Activated B cell treated with CpG ODN at 0.5 μM for 24 hours (primary cell): ENCODE measurements at regions not wholly inside any gene's neighbourhood (a gene's known extent, or its start where the extent isn't known, plus 50 kb on each side); places are given as distances from the start of the nearest gene placed in this dataset.
"Not testable (repeated sequence)": the region's sequence is repeated elsewhere in the genome, so short reads cannot be mapped to it uniquely, and the experiment has no call there.

Experiments
- ATAC-seq: fragments of 200-7000 bp; cut with Tn5 transposase; one replicate; pipeline ENCODE4 v1.10.0; 2021; ENCODE audit warnings: low read depth, mild to moderate bottlenecking, moderate library complexity
- CTCF ChIA-PET: fragments of 350-600 bp; sonication (Branson Sonifier 250); formaldehyde crosslinking; loops from one replicate; lab custom pipeline; 2021; ENCODE audit warnings: antibody characterized with exemption; lab: Charles Lee
- POLR2A ChIA-PET: fragments of 350-600 bp; sonication (Branson Sonifier 250); formaldehyde crosslinking; loops from one replicate; lab custom pipeline; 2021; ENCODE audit warnings: antibody characterized with exemption; lab: Charles Lee
- DNase-seq: peaks from one replicate; pipeline ENCODE4 v3.0.0; 2022
- H3K27ac Mint-ChIP-seq: one replicate; pipeline ENCODE4 v1.8.0; 2020; ENCODE audit warnings: mixed read lengths
- H3K27me3 Mint-ChIP-seq: one replicate; pipeline ENCODE4 v1.8.0; 2021; ENCODE audit warnings: mixed read lengths
- H3K36me3 Mint-ChIP-seq: one replicate; pipeline ENCODE4 v1.8.0; 2021; ENCODE audit warnings: low read depth, mixed read lengths
- H3K4me1 Mint-ChIP-seq: one replicate; pipeline ENCODE4 v1.8.0; 2021; ENCODE audit warnings: mixed read lengths
- H3K4me3 Mint-ChIP-seq: one replicate; pipeline ENCODE4 v1.8.0; 2020; ENCODE audit warnings: mild to moderate bottlenecking, mixed read lengths
- H3K9me3 Mint-ChIP-seq: one replicate; pipeline ENCODE4 v1.8.0; 2020; ENCODE audit warnings: mixed read lengths
- intact Hi-C: fragments of 100-400 bp; cut with micrococcal nuclease; formaldehyde crosslinking; loops from one replicate; pipeline ENCODE4 v1.15.1; 2024
- TF ChIP-seq, protein P1 (sequence below): fragments of 200-600 bp; IDR thresholded peaks from one replicate; pipeline ENCODE4 v1.8.0; 2022; ENCODE audit warnings: antibody characterized with exemption, mild to moderate bottlenecking

DNA sequence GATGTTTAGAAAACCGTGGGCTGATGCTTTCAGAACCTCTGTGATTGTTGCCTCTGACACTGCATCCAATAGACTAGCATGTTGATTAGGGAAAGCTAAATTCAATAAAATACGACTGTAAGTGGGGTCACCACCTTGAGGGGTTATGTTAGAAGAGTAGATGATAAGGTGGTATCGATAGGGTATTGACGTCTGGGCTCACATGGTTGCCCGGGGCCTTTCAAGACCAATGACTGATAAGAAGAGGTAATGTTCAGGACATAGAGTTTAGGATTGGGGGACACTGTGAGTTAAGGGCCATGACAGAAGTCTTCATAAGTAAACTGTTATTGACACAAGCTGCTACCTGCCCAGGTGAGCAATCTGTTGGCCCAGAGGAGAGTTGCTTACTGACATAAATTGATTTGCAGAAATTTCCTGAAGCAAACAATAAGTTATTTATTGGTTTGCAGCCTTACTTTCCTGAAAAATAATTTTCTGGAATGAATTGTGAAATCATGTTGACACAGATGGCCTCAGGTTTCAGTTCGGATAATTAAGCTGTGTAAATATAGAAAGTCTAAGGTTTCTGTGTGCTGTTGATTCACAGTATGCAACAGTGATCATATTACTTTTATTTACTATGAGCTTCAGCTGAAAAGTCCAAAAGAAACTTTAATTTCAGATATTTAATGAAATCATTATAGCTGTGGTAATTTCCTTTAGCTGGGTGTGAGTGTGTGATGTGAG lies 289.9 kb upstream of the PRSS16 start:
- peak overlapping the region; percentile 24 for H3K27ac Mint-ChIP-seq
- intact Hi-C loops: loop anchor here (10.0 kb wide), 1 partner anchor 937 kb away; a partner anchor contains a TSS
- H3K4me1 Mint-ChIP-seq, DNase-seq, ATAC-seq, CTCF ChIA-PET, POLR2A ChIA-PET, H3K9me3 Mint-ChIP-seq, H3K27me3 Mint-ChIP-seq, H3K36me3 Mint-ChIP-seq: not testable (repeated sequence)
- H3K4me3 Mint-ChIP-seq: peak overlapping the region; percentile 63

DNA sequence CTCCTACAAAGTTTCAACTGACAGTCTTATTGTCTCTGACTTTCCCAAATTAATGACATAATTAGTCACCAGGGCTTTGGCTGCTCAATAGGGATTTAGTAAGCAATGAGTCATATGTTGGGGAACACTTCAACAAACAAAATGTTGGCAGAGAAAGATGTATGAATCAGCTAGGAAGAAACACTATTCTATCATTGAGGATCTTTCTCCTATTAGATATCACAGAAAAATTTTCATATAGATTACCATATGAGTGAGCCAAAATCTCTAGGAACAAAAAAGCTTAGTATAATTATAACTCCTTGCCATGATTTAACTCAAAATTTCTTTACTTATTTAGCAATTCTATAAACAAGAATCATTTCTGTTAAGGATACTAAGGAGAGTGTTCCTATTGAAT lies 286.3 kb upstream of the PRSS16 start:
- H3K27ac Mint-ChIP-seq, H3K4me1 Mint-ChIP-seq, DNase-seq, CTCF ChIA-PET, ATAC-seq, H3K36me3 Mint-ChIP-seq, H3K9me3 Mint-ChIP-seq, intact Hi-C loops, H3K4me3 Mint-ChIP-seq, POLR2A ChIA-PET, H3K27me3 Mint-ChIP-seq: not testable (repeated sequence)

- Mint-ChIP-seq H3K27me3 (peaks cover 4% of the 10 kb centered on the region), H3K4me3 (no peak overlapping the region), H3K4me1 (no peaks in the 10 kb centered on the region), H3K9me3 (no peaks in the 10 kb centered on the region), H3K27ac (no peak overlapping the region), H3K36me3 (no peaks in the 10 kb centered on the region)
- intact Hi-C loops: no loop called here
- TF ChIP-seq, protein P1, sequence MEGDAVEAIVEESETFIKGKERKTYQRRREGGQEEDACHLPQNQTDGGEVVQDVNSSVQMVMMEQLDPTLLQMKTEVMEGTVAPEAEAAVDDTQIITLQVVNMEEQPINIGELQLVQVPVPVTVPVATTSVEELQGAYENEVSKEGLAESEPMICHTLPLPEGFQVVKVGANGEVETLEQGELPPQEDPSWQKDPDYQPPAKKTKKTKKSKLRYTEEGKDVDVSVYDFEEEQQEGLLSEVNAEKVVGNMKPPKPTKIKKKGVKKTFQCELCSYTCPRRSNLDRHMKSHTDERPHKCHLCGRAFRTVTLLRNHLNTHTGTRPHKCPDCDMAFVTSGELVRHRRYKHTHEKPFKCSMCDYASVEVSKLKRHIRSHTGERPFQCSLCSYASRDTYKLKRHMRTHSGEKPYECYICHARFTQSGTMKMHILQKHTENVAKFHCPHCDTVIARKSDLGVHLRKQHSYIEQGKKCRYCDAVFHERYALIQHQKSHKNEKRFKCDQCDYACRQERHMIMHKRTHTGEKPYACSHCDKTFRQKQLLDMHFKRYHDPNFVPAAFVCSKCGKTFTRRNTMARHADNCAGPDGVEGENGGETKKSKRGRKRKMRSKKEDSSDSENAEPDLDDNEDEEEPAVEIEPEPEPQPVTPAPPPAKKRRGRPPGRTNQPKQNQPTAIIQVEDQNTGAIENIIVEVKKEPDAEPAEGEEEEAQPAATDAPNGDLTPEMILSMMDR: no peak
- ChIA-PET POLR2A (no interaction called here), CTCF (no interaction called here)
- ATAC-seq (no peak), DNase-seq (no peak)
Measured at GRCh38 chr6:27002447-27002846, 245.1 kb upstream of the PRSS16 start.

DNA sequence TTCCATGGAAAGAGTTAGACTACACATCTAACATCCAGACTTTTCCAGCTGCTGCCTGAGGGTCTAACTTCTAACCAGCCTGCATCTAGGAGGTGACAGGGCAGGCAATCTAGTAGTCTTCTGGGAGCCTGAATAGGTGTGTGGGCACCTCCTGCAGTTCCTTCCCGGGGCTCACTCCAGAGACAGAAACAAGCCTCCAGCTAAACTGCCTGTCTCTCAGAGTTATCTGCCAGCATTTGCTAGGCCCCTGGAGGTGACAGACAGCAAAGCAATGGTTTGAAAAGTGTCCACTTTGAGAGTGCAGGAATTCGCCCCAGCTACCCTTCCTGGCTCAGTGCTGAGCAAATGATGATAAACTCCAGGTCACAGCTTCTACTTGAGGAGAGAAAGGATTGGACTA lies 240.5 kb upstream of the PRSS16 start:
- peaks cover 20% of the 10 kb centered on the region for H3K27me3 Mint-ChIP-seq

DNA sequence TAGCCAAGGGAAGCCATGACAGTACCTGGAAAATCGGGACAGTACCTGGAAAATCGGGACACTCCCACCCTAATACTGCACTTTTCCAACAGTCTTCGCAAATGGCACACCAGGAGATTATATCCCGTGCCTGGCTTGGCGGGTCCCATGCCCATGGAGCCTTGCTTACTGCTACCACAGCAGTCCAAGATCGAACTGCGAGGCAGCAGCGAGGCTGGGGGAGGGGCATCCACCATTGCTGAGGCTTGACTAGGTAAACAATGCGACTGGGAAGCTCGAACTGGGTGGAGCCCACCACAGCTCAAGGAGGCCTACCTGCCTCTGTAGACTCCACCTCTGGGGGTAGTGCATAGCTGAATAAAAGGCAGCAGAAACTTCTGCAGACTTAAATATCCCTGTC lies 238.9 kb upstream of the PRSS16 start:
- CTCF ChIA-PET, H3K9me3 Mint-ChIP-seq, POLR2A ChIA-PET, intact Hi-C loops, ATAC-seq, H3K36me3 Mint-ChIP-seq, H3K27ac Mint-ChIP-seq, DNase-seq, H3K4me1 Mint-ChIP-seq, H3K4me3 Mint-ChIP-seq: not testable (repeated sequence)
- peaks cover 20% of the 10 kb centered on the region for H3K27me3 Mint-ChIP-seq

More for the DNA sequence above, 240.5 kb upstream of the PRSS16 start:
- intact Hi-C loops: no loop called here
- ChIA-PET CTCF (no interaction called here), POLR2A (no interaction called here)
- no peak overlapping the region for H3K27ac Mint-ChIP-seq
- ATAC-seq (no peak), DNase-seq (no peak)
- TF ChIP-seq, protein P1: no peak
- H3K4me3 Mint-ChIP-seq: no peak overlapping the region
- H3K36me3 Mint-ChIP-seq: no peaks in the 10 kb centered on the region
- H3K9me3 Mint-ChIP-seq: peaks cover 7% of the 10 kb centered on the region
- no peaks in the 10 kb centered on the region for H3K4me1 Mint-ChIP-seq

DNA sequence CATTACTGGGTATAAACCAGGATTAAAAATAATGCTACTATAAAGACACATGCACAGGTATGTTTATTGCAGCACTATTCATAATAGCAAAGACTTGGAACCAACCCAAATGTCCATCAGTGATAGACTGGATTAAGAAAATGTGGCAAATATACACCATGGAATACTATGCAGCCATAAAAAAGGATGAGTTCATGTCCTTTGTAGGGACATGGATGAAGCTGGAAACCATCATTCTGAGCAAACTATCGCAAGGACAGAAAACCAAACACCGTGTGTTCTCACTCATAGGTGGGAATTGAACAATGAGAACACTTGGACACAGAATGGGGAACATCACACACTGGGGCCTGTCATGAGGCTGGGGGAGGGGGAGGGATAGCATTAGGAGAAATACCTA lies 233.4 kb upstream of the PRSS16 start:
- CTCF ChIA-PET: not testable (repeated sequence)

GRCh38 chr6:27016689-27017088 lies 230.8 kb upstream of the PRSS16 start:
- TF ChIP-seq, protein P1: no peak
- Mint-ChIP-seq H3K4me1 (peaks cover 9% of the 10 kb centered on the region), H3K27me3 (peaks cover 15% of the 10 kb centered on the region), H3K36me3 (no peaks in the 10 kb centered on the region), H3K4me3 (no peak overlapping the region), H3K27ac (no peak overlapping the region), H3K9me3 (peaks cover 27% of the 10 kb centered on the region)
- intact Hi-C loops: no loop called here
- ATAC-seq: no peak
- POLR2A ChIA-PET: no interaction called here
- DNase-seq: no peak
- CTCF ChIA-PET: no interaction called here

More for the DNA sequence above, 233.4 kb upstream of the PRSS16 start:
- POLR2A ChIA-PET, DNase-seq, H3K4me3 Mint-ChIP-seq, intact Hi-C loops, ATAC-seq, H3K36me3 Mint-ChIP-seq, H3K4me1 Mint-ChIP-seq, H3K27ac Mint-ChIP-seq: not testable (repeated sequence)
- peaks cover 23% of the 10 kb centered on the region for H3K27me3 Mint-ChIP-seq
- H3K9me3 Mint-ChIP-seq: peaks cover 29% of the 10 kb centered on the region

GRCh38 chr6:27018401-27018800 lies 229.1 kb upstream of the PRSS16 start:
- H3K36me3 Mint-ChIP-seq, ATAC-seq, H3K4me3 Mint-ChIP-seq, H3K27ac Mint-ChIP-seq, DNase-seq, intact Hi-C loops, POLR2A ChIA-PET, H3K4me1 Mint-ChIP-seq, CTCF ChIA-PET: not testable (repeated sequence)
- Mint-ChIP-seq H3K9me3 (peaks cover 27% of the 10 kb centered on the region), H3K27me3 (peaks cover 15% of the 10 kb centered on the region)
